ENCODE measurements at regions not wholly inside any gene's neighbourhood (a gene's known extent, or its start where the extent isn't known, plus 50 kb on each side); places are given as distances from the start of the nearest gene placed in this dataset.

- ChIA-PET POLR2A (no interaction called here), CTCF (no interaction called here)
- no peaks in the 10 kb centered on the region for H3K27me3 Mint-ChIP-seq (ENCODE audit: low read depth)
- no peaks in the 10 kb centered on the region for H3K4me1 Mint-ChIP-seq
- DNase-seq (ENCODE audit: low spot score) (no peak), ATAC-seq (no peak)
- no peaks in the 10 kb centered on the region for H3K36me3 Mint-ChIP-seq
- no peak for TF ChIP-seq ZNF396 (CRISPR knock-in tag; IDR thresholded peaks at IDR 0.05; ENCODE audit: borderline replicate concordance)
- no peak for TF ChIP-seq GRHL2 (CRISPR knock-in tag; IDR thresholded peaks at IDR 0.05; ENCODE audit: insufficient replicate concordance, severe bottlenecking)
- no peak for TF ChIP-seq E2F1 (CRISPR knock-in tag; IDR thresholded peaks at IDR 0.05)
- TF ChIP-seq E2F5 (CRISPR knock-in tag; IDR thresholded peaks at IDR 0.05), result no peak
- TF ChIP-seq USF1 (CRISPR knock-in tag; IDR thresholded peaks at IDR 0.05), result no peak
- TF ChIP-seq FOXP4 (CRISPR knock-in tag; IDR thresholded peaks at IDR 0.05), result no peak
- TF ChIP-seq RELA (CRISPR knock-in tag; IDR thresholded peaks at IDR 0.05; ENCODE audit: borderline replicate concordance), result no peak
- no peak for TF ChIP-seq ZNF263 (CRISPR knock-in tag; IDR thresholded peaks at IDR 0.05; ENCODE audit: low read depth)
- no peak for TF ChIP-seq ARID4B (CRISPR knock-in tag; IDR thresholded peaks at IDR 0.05; ENCODE audit: borderline replicate concordance)
- no peak for TF ChIP-seq ATF2 (CRISPR knock-in tag; IDR thresholded peaks at IDR 0.05; ENCODE audit: borderline replicate concordance, low read depth)
- TF ChIP-seq ZNF532 (CRISPR knock-in tag; IDR thresholded peaks at IDR 0.05; ENCODE audit: borderline replicate concordance), result no peak
- TF ChIP-seq FOXJ3 (CRISPR knock-in tag; IDR thresholded peaks at IDR 0.05; ENCODE audit: borderline replicate concordance), result no peak
- no peak for TF ChIP-seq EMX1 (CRISPR knock-in tag; IDR thresholded peaks at IDR 0.05)
- no peak for TF ChIP-seq GTF2I (CRISPR knock-in tag; conservative IDR thresholded peaks at IDR 0.05)
- no peak overlapping the region for H3K27ac Mint-ChIP-seq
- H3K4me3 Mint-ChIP-seq, result no peak overlapping the region
- H3K9me3 Mint-ChIP-seq, result peaks cover 6% of the 10 kb centered on the region
These were observed 56.7 kb downstream of the P2RY1 start for GRCh38 chr3:152891678-152892077.

Measured in WTC11 (cell line).